GM19328 (cell line): ENCODE measurements at regions not wholly inside any gene's neighbourhood (a gene's known extent, or its start where the extent isn't known, plus 50 kb on each side); places are given as distances from the start of the nearest gene placed in this dataset.

ENCODE experiments used
- ATAC-seq: cut with Tn5 transposase; IDR thresholded peaks from one replicate; pipeline ENCODE4 v1.9.1; 2021; ENCODE audit warnings: mild to moderate bottlenecking, moderate library complexity; ENCODE audit not compliant: unreplicated experiment

- ATAC-seq, result no peak
These were observed 585.7 kb upstream of the DAB2 start for GRCh38 chr5:40010436-40010835.

DNA sequence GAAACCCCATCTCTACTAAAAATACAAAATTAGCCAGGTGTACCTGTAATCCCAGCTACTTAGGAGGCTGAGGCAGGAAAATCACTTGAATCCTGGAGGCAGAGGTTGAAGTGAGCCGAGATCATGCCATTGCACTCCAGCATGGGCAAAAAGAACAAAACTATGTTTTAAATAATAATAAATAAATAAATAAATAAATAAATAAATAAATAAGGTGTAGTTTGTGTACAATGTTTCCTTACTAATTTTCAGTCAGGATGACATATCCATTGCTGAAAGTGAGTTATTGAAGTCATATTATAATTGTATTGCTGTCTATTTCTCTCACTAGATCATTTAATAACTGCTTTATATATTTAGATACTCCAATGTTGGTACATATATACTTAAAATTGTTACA, 581.5 kb upstream of the DAB2 start:
- ATAC-seq, result no peak

- ATAC-seq, result no peak
These were observed 577.0 kb upstream of the DAB2 start for GRCh38 chr5:40001796-40002195.

- no peak for ATAC-seq
These were observed 573.7 kb upstream of the DAB2 start for GRCh38 chr5:39998518-39998917.

DNA sequence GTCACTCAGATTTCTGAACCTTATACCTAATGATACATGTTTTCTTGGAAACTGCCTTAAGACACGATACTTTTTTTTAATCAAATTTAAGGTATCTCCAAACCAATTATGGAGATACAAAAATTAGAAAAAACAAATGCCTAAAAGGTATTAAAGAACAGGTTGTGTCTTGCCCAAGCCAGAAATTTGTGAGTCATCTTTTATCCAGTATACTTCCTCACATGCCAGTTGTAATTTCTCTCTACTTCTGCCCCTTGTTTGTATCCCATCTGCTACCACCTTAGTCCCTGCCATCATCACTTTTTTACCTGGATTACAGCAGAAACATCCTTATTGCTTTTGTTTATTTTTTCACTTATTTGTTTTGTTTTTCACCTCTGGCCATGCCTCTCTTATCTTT, 571.2 kb upstream of the DAB2 start:
- ATAC-seq, result no peak

GRCh38 chr5:39992617-39993202, 567.9 kb upstream of the DAB2 start:
- no peak for ATAC-seq

- ATAC-seq, result no peak
These were observed 561.8 kb upstream of the DAB2 start for GRCh38 chr5:39986614-39987013.

DNA sequence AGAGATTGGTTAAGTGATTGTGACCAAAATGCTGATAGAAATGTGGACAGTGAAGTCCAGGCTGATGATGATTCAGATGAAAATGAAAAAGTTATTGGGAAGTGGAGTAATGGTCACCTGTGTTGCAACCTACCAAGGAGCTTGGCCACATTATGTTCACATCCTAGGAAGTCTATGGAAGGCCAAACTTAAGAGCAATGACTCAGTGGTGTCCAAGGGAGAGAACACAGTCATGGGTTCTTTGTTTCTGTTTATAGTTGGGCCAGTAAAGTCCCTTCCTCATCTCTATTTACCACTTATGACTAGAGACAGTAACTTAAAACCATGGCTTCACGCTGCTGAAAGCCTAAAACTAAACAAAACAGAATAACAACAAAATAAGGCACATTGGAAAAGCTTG, 555.3 kb upstream of the DAB2 start:
- no peak for ATAC-seq

GRCh38 chr5:39977066-39977655, 552.4 kb upstream of the DAB2 start:
- no peak for ATAC-seq

GRCh38 chr5:39970117-39970798, 545.5 kb upstream of the DAB2 start:
- no peak for ATAC-seq

DNA sequence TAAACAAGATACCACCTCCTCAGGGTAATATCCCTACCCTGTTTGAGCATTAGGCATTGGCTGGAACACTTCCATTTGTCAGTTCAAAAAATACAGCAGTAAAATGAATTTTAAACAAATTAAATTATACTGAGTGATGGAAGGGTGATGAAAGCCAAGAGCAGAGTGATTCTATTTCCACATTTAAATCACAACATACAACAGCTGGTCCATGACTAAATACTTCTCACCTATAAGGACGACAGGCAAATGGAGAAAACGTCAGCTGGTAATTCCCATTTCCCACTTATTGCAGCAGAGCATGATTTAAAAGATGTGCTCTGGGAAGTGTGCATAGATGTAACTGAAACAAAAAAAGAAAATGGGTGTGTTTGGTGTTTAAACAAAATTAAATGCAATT, 543.6 kb upstream of the DAB2 start:
- no peak for ATAC-seq

- no peak for ATAC-seq
These were observed 530.4 kb upstream of the DAB2 start for GRCh38 chr5:39955156-39955555.

GRCh38 chr5:39951070-39951469, 526.3 kb upstream of the DAB2 start:
- no peak for ATAC-seq

DNA sequence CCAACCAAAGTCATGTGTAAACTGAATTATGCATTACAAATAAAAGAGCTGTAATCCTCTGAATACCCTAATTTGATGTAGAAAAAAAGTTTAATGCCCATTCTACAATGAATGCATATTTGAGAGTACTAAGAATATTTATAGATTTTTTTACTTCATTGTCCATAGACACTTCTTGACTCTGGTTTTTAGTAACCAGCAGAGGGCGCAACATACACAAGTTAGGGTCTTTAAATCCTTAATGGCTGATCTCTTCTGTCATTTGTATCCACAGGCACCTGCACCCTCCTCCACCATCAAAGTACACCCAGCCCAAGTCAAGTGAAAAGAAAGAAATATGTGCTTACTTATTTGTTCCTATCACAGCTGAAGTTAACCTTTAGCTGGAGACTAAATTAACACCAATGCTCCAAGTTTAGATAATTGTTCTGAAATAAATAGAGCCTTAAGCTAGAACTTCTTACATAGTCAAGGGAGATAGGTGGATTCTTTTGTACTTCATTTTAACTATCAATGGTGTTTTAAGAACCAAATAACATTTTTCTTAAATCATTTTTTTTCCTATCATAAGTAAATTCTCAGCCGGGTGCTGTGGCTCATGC, 524.2 kb upstream of the DAB2 start:
- no peak for ATAC-seq

DNA sequence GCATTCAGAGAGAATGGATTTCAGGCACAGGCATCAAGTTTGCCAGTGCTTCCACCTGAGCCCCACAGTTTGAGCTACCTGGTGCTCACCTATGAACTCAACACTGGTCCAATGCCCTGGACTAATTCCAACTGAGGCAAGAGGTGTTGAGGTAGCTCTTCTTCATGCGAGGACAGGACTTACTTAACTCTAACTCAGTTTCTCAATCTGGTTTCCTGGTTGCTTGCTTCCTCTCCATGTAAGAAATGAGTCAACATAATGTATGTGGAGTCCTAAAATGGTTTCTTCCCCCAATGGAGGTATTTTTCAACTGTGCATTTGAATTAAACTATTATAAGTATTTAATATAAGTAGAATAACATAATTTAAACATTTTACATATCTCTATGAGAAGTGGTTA, 523.6 kb upstream of the DAB2 start:
- no peak for ATAC-seq

GRCh38 chr5:39947657-39948056, 522.9 kb upstream of the DAB2 start:
- ATAC-seq, result no peak

DNA sequence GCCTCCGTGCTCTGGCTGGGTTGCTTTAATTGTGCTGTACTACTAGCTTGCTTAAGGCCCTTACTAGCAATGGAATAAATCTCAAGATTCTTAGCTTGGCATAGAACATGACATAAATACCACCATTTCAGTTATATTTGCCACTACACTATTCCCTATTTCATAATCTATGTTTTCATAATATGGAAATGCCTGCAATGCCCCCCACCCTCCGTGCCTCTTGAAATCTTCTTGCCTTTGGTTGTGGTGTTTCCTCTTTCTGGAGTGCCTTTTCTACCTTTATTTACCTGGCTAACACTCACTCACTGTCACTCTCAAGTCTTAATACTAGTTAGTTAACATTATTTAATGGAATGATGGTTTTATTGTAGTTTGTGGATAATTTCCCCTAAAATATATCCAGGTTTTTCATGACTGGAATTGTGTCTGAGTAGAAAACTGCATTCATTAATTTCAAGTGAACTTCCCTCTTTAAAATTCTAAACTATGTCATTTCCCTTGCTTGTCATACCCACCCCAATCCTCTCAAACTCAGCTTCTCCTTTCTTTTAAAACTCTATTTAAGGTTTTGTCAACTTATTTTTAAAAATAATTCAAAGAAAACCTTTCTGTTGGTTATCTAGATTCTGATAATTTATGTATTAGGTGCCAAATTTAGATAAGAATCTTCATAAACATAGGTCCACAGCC, 521.7 kb upstream of the DAB2 start:
- ATAC-seq, result no peak

DNA sequence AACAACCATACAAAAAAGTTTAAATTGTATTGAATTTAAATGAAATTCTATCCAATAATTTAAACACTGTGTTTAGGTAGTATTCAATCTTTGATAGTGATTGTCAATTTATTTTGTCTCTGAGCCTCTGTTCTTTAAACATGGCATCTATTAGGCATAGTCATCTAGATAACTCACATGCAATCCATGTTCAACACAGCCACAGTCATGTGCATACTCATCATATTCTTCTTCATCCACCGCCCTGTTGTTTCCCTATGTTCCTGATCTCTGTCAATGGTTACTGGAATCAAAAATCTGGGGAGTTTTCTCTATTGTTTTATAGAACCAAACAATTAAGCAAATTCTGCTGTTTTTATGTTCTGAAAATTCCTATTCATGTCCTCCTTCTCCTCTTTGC, 521.1 kb upstream of the DAB2 start:
- no peak for ATAC-seq

DNA sequence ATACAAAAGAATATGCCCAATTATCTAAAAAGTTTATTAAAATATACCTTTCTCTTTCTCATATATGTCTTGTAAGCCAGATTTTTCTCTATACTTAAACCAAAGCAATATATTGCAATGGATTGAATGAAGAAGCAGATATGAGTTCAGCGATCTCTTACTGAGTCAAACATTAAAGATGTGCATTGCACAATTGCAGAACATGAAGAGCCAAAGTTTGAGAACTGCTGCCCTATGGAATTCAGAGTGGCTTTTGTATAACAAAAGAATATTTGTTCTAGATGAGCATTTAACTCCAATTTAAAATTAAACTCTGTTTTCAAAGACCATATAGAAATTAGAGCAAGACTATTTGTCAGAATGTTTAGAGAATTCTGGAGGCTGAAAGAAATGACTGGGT, 519.0 kb upstream of the DAB2 start:
- ATAC-seq, result no peak

- no peak for ATAC-seq
These were observed 517.8 kb upstream of the DAB2 start for GRCh38 chr5:39942606-39943005.

DNA sequence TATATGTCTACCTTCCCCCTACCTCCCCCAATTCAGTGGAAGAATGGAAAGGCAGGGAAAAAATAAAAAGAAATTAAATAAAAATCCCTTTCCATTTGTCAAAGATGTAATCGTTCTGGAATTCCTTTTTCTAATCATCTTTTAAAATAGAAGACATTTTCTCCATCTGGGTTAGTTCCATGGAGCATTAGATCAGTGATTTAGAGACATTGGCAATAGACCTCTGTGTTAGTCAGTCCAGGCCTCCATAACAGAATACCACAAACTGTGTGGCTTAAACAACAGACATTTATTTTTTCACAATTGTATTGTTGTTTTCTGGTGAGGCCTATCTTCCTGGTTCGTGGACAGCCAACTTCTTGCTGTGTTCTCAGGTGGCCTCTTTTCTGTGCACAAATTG, 516.6 kb upstream of the DAB2 start:
- no peak for ATAC-seq

DNA sequence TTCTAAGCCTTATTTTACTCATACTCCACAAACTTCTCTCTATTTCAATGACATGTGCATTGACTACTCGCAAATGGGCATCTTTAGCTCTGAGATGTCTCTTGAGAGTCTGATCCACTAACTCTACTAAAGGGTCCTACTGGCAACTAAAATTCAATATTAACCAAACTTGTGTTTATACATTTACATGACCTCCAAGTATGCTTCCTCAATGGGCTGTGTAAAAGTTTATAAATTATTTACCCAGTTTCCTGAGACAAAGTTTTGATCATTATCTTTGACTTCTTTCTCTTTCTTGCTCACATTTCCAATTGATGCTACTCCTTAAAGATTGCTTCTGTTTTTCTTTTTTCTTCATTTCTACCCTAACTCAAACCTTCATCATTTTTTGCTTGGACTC, 510.1 kb upstream of the DAB2 start:
- no peak for ATAC-seq
